ENCODE measurements at regions not wholly inside any gene's neighbourhood (a gene's known extent, or its start where the extent isn't known, plus 50 kb on each side); places are given as distances from the start of the nearest gene placed in this dataset.

GRCh38 chrX:11960031-11960430, 178.2 kb upstream of the FRMPD4 start (continued):
- TF ChIP-seq TBP (CRISPR knock-in tag; IDR thresholded peaks at IDR 0.05) (no peak), TEAD2 (CRISPR knock-in tag; IDR thresholded peaks at IDR 0.05) (no peak), ZNF3 (CRISPR knock-in tag; IDR thresholded peaks at IDR 0.05) (no peak)

- Histone ChIP-seq H3K9me3 (ENCODE audit: low read length) (no peaks in the 10 kb centered on the region), H3K36me3 (replicated peaks in 1 of 2; ENCODE audit: control insufficient read depth in 1 of 2, insufficient read depth in 2 of 2, low read length in 2 of 2) (no peaks in the 10 kb centered on the region), H3K4me2 (ENCODE audit: low read depth, low read length) (no peak overlapping the region), H3K79me2 (ENCODE audit: insufficient read depth, low read length) (no peaks in the 10 kb centered on the region), H3K9ac (ENCODE audit: insufficient read depth, low read depth, low read length) (no peak overlapping the region), H3K27me3 (ENCODE audit: control insufficient read depth in 1 of 2, insufficient read depth in 2 of 2, low read length in 2 of 2) (no peaks in the 10 kb centered on the region), H2AFZ (ENCODE audit: low read length) (no peak overlapping the region), H3K27ac (ENCODE audit: extremely low read length, insufficient read depth, low read length) (no peak overlapping the region), H3K4me3 (replicated peaks in 1 of 3; ENCODE audit: insufficient read depth in 1 of 3, low read depth in 2 of 3, low read length in 3 of 3) (no peak overlapping the region), H3K4me1 (ENCODE audit: insufficient read depth, low read length) (no peaks in the 10 kb centered on the region), H4K20me1 (ENCODE audit: insufficient read depth, low read length) (no peaks in the 10 kb centered on the region)
- no peak for TF ChIP-seq NCOA1 (CRISPR knock-in tag; IDR thresholded peaks at IDR 0.05)
- TF ChIP-seq FOXP1 (IDR thresholded peaks at IDR 0.05), result no peak
- no peak for TF ChIP-seq FOXP1 (CRISPR knock-in tag; IDR thresholded peaks at IDR 0.05)
- no peak for TF ChIP-seq ZNF451 (CRISPR knock-in tag; IDR thresholded peaks at IDR 0.05)
- intact Hi-C loops (cut with micrococcal nuclease; ENCODE audit: unreplicated experiment) (no loop called here), in situ Hi-C loops (cut with HindIII; ENCODE audit: extremely low pct_ligation_motif_present, low pct_unique_long_range_greater_than_20kb) (no loop called here)
- CTCF ChIA-PET (ENCODE audit: low intra/inter-chr PET ratio, low total read pairs), result no interaction called here
- ATAC-seq (no peak), DNase-seq (ENCODE audit: low spot score) (no peak), FAIRE-seq (no peak)
- POLR2A ChIA-PET, result no interaction called here
- BruUV-seq (replicated peaks), result no TSS peak
- 11% methylated on average over 1 of the region's 1 CpG for WGBS (ENCODE audit: low lambda C conversion rate)
Observed at GRCh38 chrX:11965436-11965835, 172.8 kb upstream of the FRMPD4 start.

GRCh38 chrX:11967986-11968869, 170.0 kb upstream of the FRMPD4 start:
- POLR2A ChIA-PET, result no interaction called here
- H3K9ac ChIP-seq (ENCODE audit: insufficient read depth, low read depth, low read length), result no peak overlapping the region
- H3K4me1 ChIP-seq (ENCODE audit: insufficient read depth, low read length), result no peaks in the 10 kb centered on the region
- H3K4me3 ChIP-seq (replicated peaks in 1 of 3; ENCODE audit: insufficient read depth in 1 of 3, low read depth in 2 of 3, low read length in 3 of 3), result no peak overlapping the region
- no peak for ATAC-seq
- H3K36me3 ChIP-seq (replicated peaks in 1 of 2; ENCODE audit: control insufficient read depth in 1 of 2, insufficient read depth in 2 of 2, low read length in 2 of 2), result no peaks in the 10 kb centered on the region
- H4K20me1 ChIP-seq (ENCODE audit: insufficient read depth, low read length), result no peaks in the 10 kb centered on the region
- no peaks in the 10 kb centered on the region for H3K9me3 ChIP-seq (ENCODE audit: low read length)
- no peaks in the 10 kb centered on the region for H3K27me3 ChIP-seq (ENCODE audit: control insufficient read depth in 1 of 2, insufficient read depth in 2 of 2, low read length in 2 of 2)
- H3K79me2 ChIP-seq (ENCODE audit: insufficient read depth, low read length), result no peaks in the 10 kb centered on the region
- no peak overlapping the region for H2AFZ ChIP-seq (ENCODE audit: low read length)
- H3K27ac ChIP-seq (ENCODE audit: extremely low read length, insufficient read depth, low read length), result no peak overlapping the region
- no peak for TF ChIP-seq ZNF713 (CRISPR knock-in tag; IDR thresholded peaks at IDR 0.05)
- TF ChIP-seq ZNF160 (CRISPR knock-in tag; IDR thresholded peaks at IDR 0.05), result no peak
- no peak for TF ChIP-seq MAFF (IDR thresholded peaks at IDR 0.05; ENCODE audit: low read depth, low read length)
- no peak for TF ChIP-seq PAF1 (CRISPR knock-in tag; IDR thresholded peaks at IDR 0.05)
- TF ChIP-seq NFKB2 (CRISPR knock-in tag; IDR thresholded peaks at IDR 0.05; ENCODE audit: borderline replicate concordance), result no peak
- TF ChIP-seq PRMT3 (CRISPR knock-in tag; IDR thresholded peaks at IDR 0.05; ENCODE audit: borderline replicate concordance, low read depth), result no peak
- TF ChIP-seq SALL2 (CRISPR knock-in tag; IDR thresholded peaks at IDR 0.05), result no peak
- TF ChIP-seq CENPT (CRISPR knock-in tag; IDR thresholded peaks at IDR 0.05; ENCODE audit: low read depth), result no peak
- TF ChIP-seq POLR2AphosphoS5 (IDR thresholded peaks at IDR 0.05; ENCODE audit: low read depth, low read length), result no peak
- no peak for TF ChIP-seq ZSCAN21 (CRISPR knock-in tag; IDR thresholded peaks at IDR 0.05; ENCODE audit: borderline replicate concordance)
- TF ChIP-seq BHLHE40 (IDR thresholded peaks at IDR 0.05; ENCODE audit: low read length), result no peak
- no peak for TF ChIP-seq E2F2 (CRISPR knock-in tag; IDR thresholded peaks at IDR 0.05; ENCODE audit: borderline replicate concordance)
- in situ Hi-C loops (cut with HindIII; ENCODE audit: extremely low pct_ligation_motif_present, low pct_unique_long_range_greater_than_20kb), result no loop called here
- CTCF ChIA-PET (ENCODE audit: low intra/inter-chr PET ratio, low total read pairs), result no interaction called here
- intact Hi-C loops (cut with micrococcal nuclease; ENCODE audit: unreplicated experiment), result no loop called here
- no peak for FAIRE-seq
- BruUV-seq (replicated peaks), result no TSS peak
- peak; percentile 1 for DNase-seq (ENCODE audit: low spot score)
- 5% methylated on average over 6 of the region's 6 CpGs for WGBS (ENCODE audit: low lambda C conversion rate)
- no peak overlapping the region for H3K4me2 ChIP-seq (ENCODE audit: low read depth, low read length)

Data from HepG2 (cell line).